Progenitor cell of endocrine pancreas (in vitro differentiated cells): ENCODE measurements at regions not wholly inside any gene's neighbourhood (a gene's known extent, or its start where the extent isn't known, plus 50 kb on each side); places are given as distances from the start of the nearest gene placed in this dataset.

Experiments used
- DNase-seq: peaks from one replicate; pipeline ENCODE4 v3.0.0; 2021; ENCODE audit warnings: low spot score; ENCODE audit not compliant: unreplicated experiment
- H3K27ac Mint-ChIP-seq: 2 replicates; pipeline ENCODE4 v1.8.0; 2021; ENCODE audit warnings: mild to moderate bottlenecking, moderate library complexity, mixed read lengths
- H3K27me3 Mint-ChIP-seq: 2 replicates; pipeline ENCODE4 v1.8.0; 2021; ENCODE audit warnings: mixed read lengths
- H3K36me3 Mint-ChIP-seq: 2 replicates; pipeline ENCODE4 v1.8.0; 2022; ENCODE audit warnings: mixed read lengths; ENCODE audit not compliant: insufficient read depth
- H3K4me1 Mint-ChIP-seq: 2 replicates; pipeline ENCODE4 v1.8.0; 2021; ENCODE audit warnings: low read depth, mixed read lengths
- H3K4me3 Mint-ChIP-seq: 2 replicates; pipeline ENCODE4 v1.8.0; 2021; ENCODE audit warnings: low read depth, mild to moderate bottlenecking, moderate library complexity, mixed read lengths
- H3K9me3 Mint-ChIP-seq: 2 replicates; pipeline ENCODE4 v1.8.0; 2021; ENCODE audit warnings: low read depth, mixed read lengths
- CTCF ChIP-seq: fragments of 200-600 bp; sonication (generic); IDR thresholded peaks from one replicate; pipeline ENCODE4 v1.5.0; 2021; ENCODE audit warnings: antibody characterized with exemption, mild to moderate bottlenecking; ENCODE audit not compliant: unreplicated experiment

- peaks cover 77% of the 10 kb centered on the region for H3K27me3 Mint-ChIP-seq
Observed at GRCh38 chr13:33349288-33349985, 63.9 kb upstream of the STARD13 start.

DNA sequence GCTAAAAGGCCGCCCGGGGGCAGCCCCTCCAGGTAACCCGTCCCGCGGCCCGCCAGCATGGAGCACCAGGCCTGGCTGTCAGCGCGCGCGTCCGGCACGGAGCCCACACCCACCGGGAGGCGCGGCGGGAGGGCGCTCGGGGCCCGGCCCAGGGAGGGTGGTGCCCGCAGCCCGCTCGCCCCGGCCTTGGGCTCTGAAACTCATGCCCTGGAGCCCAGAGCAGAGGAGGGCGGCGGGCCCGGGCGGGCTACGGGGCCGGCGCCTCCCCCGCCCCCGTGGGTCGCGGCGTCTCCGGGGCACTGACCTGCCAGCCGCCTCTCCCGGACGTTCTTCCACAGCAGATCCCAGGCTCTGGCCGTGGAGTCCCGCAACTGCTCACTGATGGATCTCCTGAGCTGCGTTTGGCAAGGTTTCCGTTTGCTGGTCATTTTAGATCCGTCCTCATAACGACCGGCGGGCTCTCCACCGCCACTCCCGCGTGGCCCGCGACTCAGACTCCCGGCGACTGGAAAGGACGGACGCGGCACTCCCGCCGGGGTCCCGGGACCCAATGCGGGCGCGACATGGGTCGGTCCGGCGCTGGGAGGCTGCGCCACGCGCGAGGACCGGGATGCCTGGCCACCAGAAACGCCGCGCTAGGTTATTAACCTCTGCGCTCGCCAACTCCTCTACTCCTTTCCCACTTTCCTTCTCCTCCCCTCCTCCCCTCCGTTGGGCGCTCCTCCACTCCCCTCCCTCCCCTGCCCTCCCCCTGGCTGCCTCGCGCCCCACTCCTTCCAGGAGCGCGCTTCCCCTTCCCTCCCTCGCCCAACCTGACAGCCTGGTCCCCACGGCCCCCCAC lies 64.7 kb upstream of the STARD13 start:
- DNase-seq, result peak; percentile 14
- Mint-ChIP-seq H3K4me3 (peak overlapping the region; percentile 71), H3K27ac (no peak overlapping the region), H3K4me1 (peaks cover 2% of the 10 kb centered on the region), H3K27me3 (peaks cover 77% of the 10 kb centered on the region), H3K9me3 (no peaks in the 10 kb centered on the region), H3K36me3 (no peaks in the 10 kb centered on the region)
- TF ChIP-seq CTCF, result no peak

More at GRCh38 chr13:33349288-33349985, 63.9 kb upstream of the STARD13 start:
- Mint-ChIP-seq H3K4me3 (peak overlapping the region; percentile 58), H3K36me3 (no peaks in the 10 kb centered on the region), H3K27ac (no peak overlapping the region), H3K9me3 (no peaks in the 10 kb centered on the region), H3K4me1 (peaks cover 2% of the 10 kb centered on the region)
- TF ChIP-seq CTCF, result no peak
- DNase-seq, result no peak

GRCh38 chr13:33351319-33351718 lies 65.8 kb upstream of the STARD13 start:
- H3K4me1 Mint-ChIP-seq, result peaks cover 2% of the 10 kb centered on the region
- no peak overlapping the region for H3K4me3 Mint-ChIP-seq
- peaks cover 70% of the 10 kb centered on the region for H3K27me3 Mint-ChIP-seq
- no peak for DNase-seq
- H3K36me3 Mint-ChIP-seq, result no peaks in the 10 kb centered on the region
- no peak for TF ChIP-seq CTCF
- no peak overlapping the region for H3K27ac Mint-ChIP-seq
- H3K9me3 Mint-ChIP-seq, result no peaks in the 10 kb centered on the region

- Mint-ChIP-seq H3K36me3 (no peaks in the 10 kb centered on the region), H3K9me3 (no peaks in the 10 kb centered on the region), H3K27ac (no peak overlapping the region), H3K4me1 (peaks cover 2% of the 10 kb centered on the region), H3K27me3 (peaks cover 70% of the 10 kb centered on the region), H3K4me3 (no peak overlapping the region)
- no peak for TF ChIP-seq CTCF
- DNase-seq, result no peak
Observed at GRCh38 chr13:33352041-33352440, 66.5 kb upstream of the STARD13 start.

- Mint-ChIP-seq H3K4me3 (no peak overlapping the region), H3K36me3 (no peaks in the 10 kb centered on the region), H3K4me1 (peaks cover 5% of the 10 kb centered on the region), H3K27ac (no peak overlapping the region), H3K9me3 (no peaks in the 10 kb centered on the region), H3K27me3 (peaks cover 67% of the 10 kb centered on the region)
- TF ChIP-seq CTCF, result no peak
- DNase-seq, result no peak
Observed at GRCh38 chr13:33352526-33352925, 67.0 kb upstream of the STARD13 start.
